Panc1 (cell line): ENCODE measurements at regions not wholly inside any gene's neighbourhood (a gene's known extent, or its start where the extent isn't known, plus 50 kb on each side); places are given as distances from the start of the nearest gene placed in this dataset.

Experiments
- ATAC-seq: fragments of 200-7000 bp; cut with Tn5 transposase; 2 replicates; pipeline ENCODE4 v1.9.1; 2020; ENCODE audit warnings: mild to moderate bottlenecking, moderate library complexity
- BruUV-seq: library from RNA; stranded (reverse); fragments of 400-500 nt; replicated peaks from 2 replicates; lab custom pipeline; 2021; lab: Mats Ljungman, UMichigan
- CTCF ChIA-PET: fragments of 300-600 bp; sonication (Branson Sonifier 250); formaldehyde crosslinking; loops from one replicate; lab custom pipeline; 2022; ENCODE audit warnings: antibody characterized with exemption; lab: Charles Lee
- POLR2A ChIA-PET: fragments of 300-600 bp; sonication (Branson Sonifier 250); formaldehyde crosslinking; loops from one replicate; lab custom pipeline; 2022; ENCODE audit warnings: antibody characterized with exemption; lab: Charles Lee
- DNase-seq: peaks from one replicate; pipeline ENCODE4 v3.0.0-alpha.2; 2010; ENCODE audit warnings: low read depth, low spot score
- H3K27ac ChIP-seq: 2 replicates; pipeline ENCODE4 v1.5.1; 2011; ENCODE audit warnings: mild to moderate bottlenecking, low read length, inconsistent platforms
- H3K27me3 ChIP-seq: fragments of 200-500 bp; sonication (Bioruptor generic); 2 replicates; pipeline ENCODE4 v1.6.0; 2014; ENCODE audit warnings: low read length, inconsistent platforms; ENCODE audit not compliant: control insufficient read depth, insufficient read depth
- H3K36me3 ChIP-seq: fragments of 200-500 bp; sonication (Bioruptor generic); 2 replicates; pipeline ENCODE4 v1.5.1; 2014; ENCODE audit warnings: inconsistent platforms, mild to moderate bottlenecking, low read length, moderate library complexity; ENCODE audit not compliant: control insufficient read depth, insufficient read depth
- H3K4me1 ChIP-seq: 2 replicates; pipeline ENCODE4 v1.5.1; 2011; ENCODE audit warnings: inconsistent platforms, mild to moderate bottlenecking, low read length, moderate library complexity; ENCODE audit not compliant: control insufficient read depth, insufficient read depth
- H3K4me3 ChIP-seq, 2 experiments: 2 replicates each; pipeline ENCODE4 v1.5.1; 2011 to 2012; ENCODE audit warnings: low read depth in 2 of 2, low read length in 2 of 2, mild to moderate bottlenecking in 2 of 2, inconsistent platforms in 1 of 2, moderate library complexity in 1 of 2
- H3K9me3 ChIP-seq: fragments of 200-500 bp; sonication (Bioruptor generic); 2 replicates; pipeline ENCODE4 v1.5.1; 2014; ENCODE audit warnings: low read depth, mild to moderate bottlenecking, inconsistent platforms, low read length, moderate library complexity; ENCODE audit not compliant: control insufficient read depth, insufficient read depth
- POLR2AphosphoS5 ChIP-seq: IDR thresholded peaks from 2 replicates; pipeline ENCODE4 v1.6.1; 2012; ENCODE audit warnings: mild to moderate bottlenecking, low read depth, low read length, moderate library complexity
- SIN3A ChIP-seq: IDR thresholded peaks from 2 replicates; pipeline ENCODE4 v1.6.1; 2012; ENCODE audit warnings: low read depth, mild to moderate bottlenecking, low read length, moderate library complexity, borderline replicate concordance; ENCODE audit not compliant: insufficient read depth
- TCF7L2 ChIP-seq: IDR thresholded peaks from 2 replicates; pipeline ENCODE4 v1.6.1; 2011; ENCODE audit warnings: mild to moderate bottlenecking, low read depth, low read length, inconsistent platforms
- in situ Hi-C: cut with HindIII; loops from 2 replicates; pipeline ENCODE4 v1.10.0; 2016; ENCODE audit warnings: low sequenced_read_pairs, low pct_unique_long_range_greater_than_20kb
- intact Hi-C: fragments of 100-400 bp; cut with micrococcal nuclease; formaldehyde crosslinking; loops from one replicate; pipeline ENCODE4 v1.10.0; 2022; ENCODE audit not compliant: unreplicated experiment
- TF ChIP-seq, protein P1 (sequence below): fragments of 450-650 bp; IDR thresholded peaks from 2 replicates; pipeline ENCODE4 v1.5.1; 2017; ENCODE audit warnings: mild to moderate bottlenecking
- TF ChIP-seq, protein P2 (sequence below), 2 experiments: IDR thresholded peaks; 2 replicates each; pipeline ENCODE4 v1.6.1; 2011 to 2012; ENCODE audit warnings: low read depth in 2 of 2, control low read depth in 1 of 2, low read length in 1 of 2, mild to moderate bottlenecking in 1 of 2, moderate library complexity in 1 of 2; ENCODE audit not compliant: insufficient read depth in 1 of 2

DNA sequence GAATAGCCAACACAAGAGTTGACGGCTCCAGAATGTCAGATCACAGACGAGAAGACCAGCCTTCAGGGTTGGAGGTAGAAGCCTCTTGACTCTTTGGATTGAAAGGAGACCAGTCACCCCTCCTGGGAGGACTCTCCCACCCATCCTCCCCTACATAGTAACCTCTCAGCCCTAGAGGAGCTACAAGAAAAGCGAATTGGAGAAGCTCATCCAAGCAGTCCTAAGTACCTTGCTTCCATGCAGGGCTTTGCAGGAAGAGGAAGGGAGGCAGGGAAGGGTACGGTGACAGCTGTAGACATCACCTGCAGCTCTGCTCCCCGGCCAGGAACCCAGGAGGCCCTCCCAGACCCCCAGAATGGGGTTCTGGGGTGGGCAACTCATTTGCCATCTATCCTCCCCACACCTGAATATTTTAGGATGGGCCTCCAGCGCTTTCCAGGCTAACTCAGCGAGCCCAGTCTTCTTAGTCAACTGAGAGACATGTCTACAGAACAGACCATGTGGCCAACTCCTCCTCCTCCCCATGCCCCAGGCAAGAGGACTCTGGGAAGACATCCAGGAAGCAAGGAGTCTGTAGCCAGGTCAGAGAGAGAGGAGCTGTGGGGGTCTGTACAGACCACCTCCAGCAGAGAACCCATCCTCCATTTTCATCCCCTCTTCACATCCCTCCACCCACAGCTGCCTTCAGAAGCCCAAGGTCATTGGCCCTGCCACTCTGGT is 55.6 kb upstream of the LBX1 start:
- DNase-seq (no peak), ATAC-seq (no peak)
- intact Hi-C loops: no loop called here
- H3K27me3 ChIP-seq: peaks cover 3% of the 10 kb centered on the region; the same call in 1 of the 2 replicates
- H3K27ac ChIP-seq: no peak overlapping the region
- no peaks in the 10 kb centered on the region for H3K36me3 ChIP-seq
- in situ Hi-C loops: loop anchor here (25.0 kb wide), 1 partner anchor 123 kb away; no protein-coding TSS in a partner anchor
- no peaks in the 10 kb centered on the region for H3K9me3 ChIP-seq
- H3K4me1 ChIP-seq: no peaks in the 10 kb centered on the region
- no peak overlapping the region for H3K4me3 ChIP-seq
- no TSS peak for BruUV-seq
- TF ChIP-seq SIN3A: no peak
- no peak for TF ChIP-seq POLR2AphosphoS5
- TF ChIP-seq, protein P1, sequence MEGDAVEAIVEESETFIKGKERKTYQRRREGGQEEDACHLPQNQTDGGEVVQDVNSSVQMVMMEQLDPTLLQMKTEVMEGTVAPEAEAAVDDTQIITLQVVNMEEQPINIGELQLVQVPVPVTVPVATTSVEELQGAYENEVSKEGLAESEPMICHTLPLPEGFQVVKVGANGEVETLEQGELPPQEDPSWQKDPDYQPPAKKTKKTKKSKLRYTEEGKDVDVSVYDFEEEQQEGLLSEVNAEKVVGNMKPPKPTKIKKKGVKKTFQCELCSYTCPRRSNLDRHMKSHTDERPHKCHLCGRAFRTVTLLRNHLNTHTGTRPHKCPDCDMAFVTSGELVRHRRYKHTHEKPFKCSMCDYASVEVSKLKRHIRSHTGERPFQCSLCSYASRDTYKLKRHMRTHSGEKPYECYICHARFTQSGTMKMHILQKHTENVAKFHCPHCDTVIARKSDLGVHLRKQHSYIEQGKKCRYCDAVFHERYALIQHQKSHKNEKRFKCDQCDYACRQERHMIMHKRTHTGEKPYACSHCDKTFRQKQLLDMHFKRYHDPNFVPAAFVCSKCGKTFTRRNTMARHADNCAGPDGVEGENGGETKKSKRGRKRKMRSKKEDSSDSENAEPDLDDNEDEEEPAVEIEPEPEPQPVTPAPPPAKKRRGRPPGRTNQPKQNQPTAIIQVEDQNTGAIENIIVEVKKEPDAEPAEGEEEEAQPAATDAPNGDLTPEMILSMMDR: no peak
- no peak for TF ChIP-seq TCF7L2
- TF ChIP-seq, protein P2, sequence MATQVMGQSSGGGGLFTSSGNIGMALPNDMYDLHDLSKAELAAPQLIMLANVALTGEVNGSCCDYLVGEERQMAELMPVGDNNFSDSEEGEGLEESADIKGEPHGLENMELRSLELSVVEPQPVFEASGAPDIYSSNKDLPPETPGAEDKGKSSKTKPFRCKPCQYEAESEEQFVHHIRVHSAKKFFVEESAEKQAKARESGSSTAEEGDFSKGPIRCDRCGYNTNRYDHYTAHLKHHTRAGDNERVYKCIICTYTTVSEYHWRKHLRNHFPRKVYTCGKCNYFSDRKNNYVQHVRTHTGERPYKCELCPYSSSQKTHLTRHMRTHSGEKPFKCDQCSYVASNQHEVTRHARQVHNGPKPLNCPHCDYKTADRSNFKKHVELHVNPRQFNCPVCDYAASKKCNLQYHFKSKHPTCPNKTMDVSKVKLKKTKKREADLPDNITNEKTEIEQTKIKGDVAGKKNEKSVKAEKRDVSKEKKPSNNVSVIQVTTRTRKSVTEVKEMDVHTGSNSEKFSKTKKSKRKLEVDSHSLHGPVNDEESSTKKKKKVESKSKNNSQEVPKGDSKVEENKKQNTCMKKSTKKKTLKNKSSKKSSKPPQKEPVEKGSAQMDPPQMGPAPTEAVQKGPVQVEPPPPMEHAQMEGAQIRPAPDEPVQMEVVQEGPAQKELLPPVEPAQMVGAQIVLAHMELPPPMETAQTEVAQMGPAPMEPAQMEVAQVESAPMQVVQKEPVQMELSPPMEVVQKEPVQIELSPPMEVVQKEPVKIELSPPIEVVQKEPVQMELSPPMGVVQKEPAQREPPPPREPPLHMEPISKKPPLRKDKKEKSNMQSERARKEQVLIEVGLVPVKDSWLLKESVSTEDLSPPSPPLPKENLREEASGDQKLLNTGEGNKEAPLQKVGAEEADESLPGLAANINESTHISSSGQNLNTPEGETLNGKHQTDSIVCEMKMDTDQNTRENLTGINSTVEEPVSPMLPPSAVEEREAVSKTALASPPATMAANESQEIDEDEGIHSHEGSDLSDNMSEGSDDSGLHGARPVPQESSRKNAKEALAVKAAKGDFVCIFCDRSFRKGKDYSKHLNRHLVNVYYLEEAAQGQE (IDR thresholded peaks at IDR 0.05; ENCODE audit: insufficient read depth in 1 of 2, low read depth in 2 of 2, low read length in 1 of 2): no peak
- POLR2A ChIA-PET: interaction anchor here (0.5 kb wide), 1 partner anchor 11 kb away, joined by 3 read pairs; no protein-coding TSS in a partner anchor
- CTCF ChIA-PET: interaction anchor here (0.5 to 0.6 kb wide), 3 partner anchors 13 to 30 kb away, joined by 3 read pairs; no protein-coding TSS in a partner anchor

DNA sequence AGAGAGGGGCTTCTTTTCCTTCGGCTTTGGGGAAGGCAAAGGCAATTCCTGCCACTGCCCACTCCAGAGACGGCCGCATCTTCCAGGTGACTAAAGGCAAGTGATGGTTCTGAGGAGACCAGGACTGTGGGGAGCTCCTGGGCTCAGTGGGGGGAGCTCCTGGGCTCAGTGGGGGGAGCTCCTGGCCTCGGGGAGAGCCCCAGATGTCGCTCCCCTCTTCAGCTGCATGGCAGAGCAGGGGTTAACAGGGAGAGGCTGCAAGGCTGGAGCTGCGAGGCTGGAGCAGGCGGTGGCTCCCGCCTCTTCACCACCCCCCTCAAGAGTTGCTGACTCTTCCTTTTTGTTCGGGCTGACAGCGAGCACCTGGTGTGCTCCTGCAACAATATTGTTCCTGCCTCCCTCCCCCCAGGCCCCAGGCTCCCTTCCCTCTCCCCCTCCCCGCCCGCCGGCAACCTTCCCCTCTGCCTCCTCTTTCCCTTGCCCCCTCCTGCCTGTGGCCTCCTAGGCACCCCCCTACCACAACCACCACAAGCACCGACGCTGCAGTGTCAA is 56.3 kb upstream of the LBX1 start:
- no peak overlapping the region for H3K4me3 ChIP-seq
- ATAC-seq (no peak), DNase-seq (no peak)
- in situ Hi-C loops: loop anchor here (25.0 kb wide), 1 partner anchor 123 kb away; no protein-coding TSS in a partner anchor
- intact Hi-C loops: no loop called here
- H3K9me3 ChIP-seq: no peaks in the 10 kb centered on the region
- H3K4me1 ChIP-seq: no peaks in the 10 kb centered on the region
- H3K27ac ChIP-seq: no peak overlapping the region
- ChIA-PET CTCF (interaction anchor here (0.5 to 0.6 kb wide), 2 partner anchors 25 to 421 kb away, joined by 3 read pairs; no protein-coding TSS in a partner anchor), POLR2A (no interaction called here)
- H3K27me3 ChIP-seq: peaks cover 3% of the 10 kb centered on the region; the same call in 1 of the 2 replicates
- no peaks in the 10 kb centered on the region for H3K36me3 ChIP-seq
- no TSS peak for BruUV-seq
- TF ChIP-seq, protein P1: no peak
- TF ChIP-seq POLR2AphosphoS5 (no peak), TCF7L2 (no peak)
